Ovary (tissue), 3 donors: ENCODE measurements at regions not wholly inside any gene's neighbourhood (a gene's known extent, or its start where the extent isn't known, plus 50 kb on each side); places are given as distances from the start of the nearest gene placed in this dataset.

Experiments used
- EP300 ChIP-seq: sonication (generic); formaldehyde crosslinking; IDR thresholded peaks from one replicate; pipeline ENCODE4 v1.6.1; 2017; ENCODE audit warnings: antibody characterized with exemption
- POLR2A ChIP-seq: fragments of 450-650 bp; IDR thresholded peaks from one replicate; pipeline ENCODE4 v1.6.1; 2017; ENCODE audit warnings: antibody characterized with exemption, mild to moderate bottlenecking, moderate library complexity
- TF ChIP-seq, protein P1 (sequence below), 3 donors: fragments of 450-650 bp in 2 of 3; fragments of 200-600 bp in 1 of 3; IDR thresholded peaks; one replicate each; pipeline versions ENCODE4 v1.5.1 to v1.8.0; 2016 to 2022; ENCODE audit warnings: antibody characterized with exemption in 3 of 3, mild to moderate bottlenecking in 1 of 3
- donor health status: DM: no; HTN: no; CAD: no.

DNA sequence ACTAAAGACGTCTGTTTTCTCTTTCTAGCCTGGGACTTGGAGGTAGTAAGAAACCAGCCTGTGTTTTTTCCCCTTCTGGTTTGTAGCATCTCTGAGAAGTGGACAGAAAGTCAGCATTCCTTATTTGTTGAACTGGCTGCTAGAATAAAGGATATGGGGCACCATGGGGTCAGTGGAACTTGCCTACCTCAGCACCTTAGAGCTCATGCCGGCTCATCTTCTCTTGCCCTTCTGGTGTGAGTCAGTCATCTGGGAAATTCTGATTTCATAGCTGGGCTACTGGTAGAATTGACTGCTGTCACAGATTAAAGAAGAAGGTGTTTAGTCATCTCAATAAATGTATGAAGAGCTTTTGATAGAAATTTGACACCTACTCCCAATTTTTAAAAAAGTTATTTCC lies 202.7 kb upstream of the TOPAZ1 start:
- TF ChIP-seq, protein P1, sequence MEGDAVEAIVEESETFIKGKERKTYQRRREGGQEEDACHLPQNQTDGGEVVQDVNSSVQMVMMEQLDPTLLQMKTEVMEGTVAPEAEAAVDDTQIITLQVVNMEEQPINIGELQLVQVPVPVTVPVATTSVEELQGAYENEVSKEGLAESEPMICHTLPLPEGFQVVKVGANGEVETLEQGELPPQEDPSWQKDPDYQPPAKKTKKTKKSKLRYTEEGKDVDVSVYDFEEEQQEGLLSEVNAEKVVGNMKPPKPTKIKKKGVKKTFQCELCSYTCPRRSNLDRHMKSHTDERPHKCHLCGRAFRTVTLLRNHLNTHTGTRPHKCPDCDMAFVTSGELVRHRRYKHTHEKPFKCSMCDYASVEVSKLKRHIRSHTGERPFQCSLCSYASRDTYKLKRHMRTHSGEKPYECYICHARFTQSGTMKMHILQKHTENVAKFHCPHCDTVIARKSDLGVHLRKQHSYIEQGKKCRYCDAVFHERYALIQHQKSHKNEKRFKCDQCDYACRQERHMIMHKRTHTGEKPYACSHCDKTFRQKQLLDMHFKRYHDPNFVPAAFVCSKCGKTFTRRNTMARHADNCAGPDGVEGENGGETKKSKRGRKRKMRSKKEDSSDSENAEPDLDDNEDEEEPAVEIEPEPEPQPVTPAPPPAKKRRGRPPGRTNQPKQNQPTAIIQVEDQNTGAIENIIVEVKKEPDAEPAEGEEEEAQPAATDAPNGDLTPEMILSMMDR (IDR thresholded peaks at IDR 0.05): no peak
- TF ChIP-seq POLR2A (no peak), EP300 (no peak)
